GM23338 (cell line): ENCODE measurements at regions not wholly inside any gene's neighbourhood (a gene's known extent, or its start where the extent isn't known, plus 50 kb on each side); places are given as distances from the start of the nearest gene placed in this dataset.

Experiments used
- ATAC-seq: fragments of 200-7000 bp; cut with Tn5 transposase; 3 replicates; pipeline ENCODE4 v1.9.1; 2020
- DNase-seq: peaks from one replicate; pipeline ENCODE4 v3.0.0-alpha.2; 2015; ENCODE audit warnings: low spot score
- H2AFZ ChIP-seq: fragments of 200-600 bp; sonication (generic); 2 replicates; pipeline ENCODE4 v1.8.0; 2016; ENCODE audit warnings: antibody characterized with exemption, mild to moderate bottlenecking, moderate library complexity
- H3F3A ChIP-seq: fragments of 200-600 bp; sonication (generic); replicated peaks from 2 replicates; pipeline ENCODE4 v1.8.0; 2017; ENCODE audit warnings: antibody characterized with exemption, mixed run types, low read depth
- H3K27ac ChIP-seq: fragments of 200-600 bp; sonication (generic); 2 replicates; pipeline ENCODE4 v1.6.1; 2016; ENCODE audit warnings: low read depth
- H3K27me3 ChIP-seq: fragments of 200-600 bp; sonication (generic); 2 replicates; pipeline ENCODE4 v1.8.0; 2016; ENCODE audit warnings: mild to moderate bottlenecking, mixed run types, moderate library complexity; ENCODE audit not compliant: insufficient read depth
- H3K36me3 ChIP-seq: fragments of 200-600 bp; sonication (generic); 2 replicates; pipeline ENCODE4 v1.8.0; 2016; ENCODE audit warnings: mild to moderate bottlenecking; ENCODE audit not compliant: insufficient read depth
- H3K4me1 ChIP-seq: fragments of 200-600 bp; sonication (generic); 2 replicates; pipeline ENCODE4 v1.8.0; 2016; ENCODE audit warnings: mild to moderate bottlenecking, moderate library complexity; ENCODE audit not compliant: insufficient read depth
- H3K4me2 ChIP-seq: fragments of 200-600 bp; sonication (generic); 2 replicates; pipeline ENCODE4 v1.7.1; 2017; ENCODE audit warnings: mixed run types
- H3K4me3 ChIP-seq: fragments of 200-600 bp; sonication (generic); 2 replicates; pipeline ENCODE4 v1.6.1; 2016; ENCODE audit warnings: mixed run types
- H3K79me2 ChIP-seq: fragments of 200-600 bp; sonication (generic); replicated peaks from 2 replicates; pipeline ENCODE4 v1.8.0; 2017; ENCODE audit warnings: mild to moderate bottlenecking; ENCODE audit not compliant: insufficient read depth
- H3K9me2 ChIP-seq: fragments of 200-600 bp; sonication (generic); 2 replicates; pipeline ENCODE4 v1.8.0; 2017; ENCODE audit not compliant: insufficient read depth
- H4K20me1 ChIP-seq: fragments of 200-600 bp; sonication (generic); replicated peaks from 2 replicates; pipeline ENCODE4 v1.8.0; 2017; ENCODE audit warnings: mild to moderate bottlenecking; ENCODE audit not compliant: insufficient read depth
- H3K27ac Mint-ChIP-seq: 2 replicates; pipeline ENCODE4 v1.8.0; 2020; ENCODE audit warnings: inconsistent platforms, mild to moderate bottlenecking, moderate library complexity, mixed read lengths
- H3K27me3 Mint-ChIP-seq: 3 replicates; pipeline ENCODE4 v1.8.0; 2022; ENCODE audit warnings: low read depth, mild to moderate bottlenecking, moderate library complexity, mixed read lengths, inconsistent platforms; ENCODE audit not compliant: insufficient read depth, poor library complexity
- H3K36me3 Mint-ChIP-seq: 3 replicates; pipeline ENCODE4 v1.8.0; 2021; ENCODE audit warnings: low read depth, mild to moderate bottlenecking, inconsistent platforms, moderate library complexity, mixed read lengths
- H3K4me1 Mint-ChIP-seq: 3 replicates; pipeline ENCODE4 v1.8.0; 2020; ENCODE audit warnings: mild to moderate bottlenecking, inconsistent platforms, mixed read lengths
- H3K4me3 Mint-ChIP-seq: 3 replicates; pipeline ENCODE4 v1.8.0; 2021; ENCODE audit warnings: moderate library complexity, mild to moderate bottlenecking, inconsistent platforms, mixed read lengths
- H3K9me3 Mint-ChIP-seq: 3 replicates; pipeline ENCODE4 v1.8.0; 2020; ENCODE audit warnings: moderate library complexity, mild to moderate bottlenecking, inconsistent platforms, mixed read lengths
- CTCF ChIP-seq, 2 experiments: fragments of 200-600 bp in 1 of 2; sonication (generic) in 1 of 2; conservative IDR thresholded peaks; 2 replicates each; pipeline versions ENCODE4 v1.5.1 to v1.6.1; 2016 to 2017; ENCODE audit warnings: antibody characterized with exemption in 2 of 2, low read depth in 2 of 2, mild to moderate bottlenecking in 2 of 2, moderate library complexity in 1 of 2
- STAT1 ChIP-seq: IDR thresholded peaks from one replicate; pipeline ENCODE4 v1.6.1; 2016; ENCODE audit warnings: antibody characterized with exemption; ENCODE audit not compliant: unreplicated experiment
- TF ChIP-seq, protein P1 (sequence below): fragments of 250-450 bp; sonication (Bioruptor Pico); IDR thresholded peaks from 2 replicates; pipeline ENCODE4 v1.5.0; 2020; ENCODE audit warnings: mild to moderate bottlenecking, moderate library complexity

GRCh38 chrX:66915893-66916292 lies 277.0 kb upstream of the EDA2R start:
- Histone ChIP-seq H3K79me2 (no peaks in the 10 kb centered on the region), H2AFZ (no peak overlapping the region), H3F3A (no peaks in the 10 kb centered on the region), H4K20me1 (no peaks in the 10 kb centered on the region), H3K4me3 (no peak overlapping the region), H3K27ac (no peak overlapping the region), H3K4me1 (no peaks in the 10 kb centered on the region), H3K36me3 (no peaks in the 10 kb centered on the region), H3K4me2 (no peak overlapping the region), H3K27me3 (no peaks in the 10 kb centered on the region), H3K9me2 (no peaks in the 10 kb centered on the region)
- TF ChIP-seq, protein P1, sequence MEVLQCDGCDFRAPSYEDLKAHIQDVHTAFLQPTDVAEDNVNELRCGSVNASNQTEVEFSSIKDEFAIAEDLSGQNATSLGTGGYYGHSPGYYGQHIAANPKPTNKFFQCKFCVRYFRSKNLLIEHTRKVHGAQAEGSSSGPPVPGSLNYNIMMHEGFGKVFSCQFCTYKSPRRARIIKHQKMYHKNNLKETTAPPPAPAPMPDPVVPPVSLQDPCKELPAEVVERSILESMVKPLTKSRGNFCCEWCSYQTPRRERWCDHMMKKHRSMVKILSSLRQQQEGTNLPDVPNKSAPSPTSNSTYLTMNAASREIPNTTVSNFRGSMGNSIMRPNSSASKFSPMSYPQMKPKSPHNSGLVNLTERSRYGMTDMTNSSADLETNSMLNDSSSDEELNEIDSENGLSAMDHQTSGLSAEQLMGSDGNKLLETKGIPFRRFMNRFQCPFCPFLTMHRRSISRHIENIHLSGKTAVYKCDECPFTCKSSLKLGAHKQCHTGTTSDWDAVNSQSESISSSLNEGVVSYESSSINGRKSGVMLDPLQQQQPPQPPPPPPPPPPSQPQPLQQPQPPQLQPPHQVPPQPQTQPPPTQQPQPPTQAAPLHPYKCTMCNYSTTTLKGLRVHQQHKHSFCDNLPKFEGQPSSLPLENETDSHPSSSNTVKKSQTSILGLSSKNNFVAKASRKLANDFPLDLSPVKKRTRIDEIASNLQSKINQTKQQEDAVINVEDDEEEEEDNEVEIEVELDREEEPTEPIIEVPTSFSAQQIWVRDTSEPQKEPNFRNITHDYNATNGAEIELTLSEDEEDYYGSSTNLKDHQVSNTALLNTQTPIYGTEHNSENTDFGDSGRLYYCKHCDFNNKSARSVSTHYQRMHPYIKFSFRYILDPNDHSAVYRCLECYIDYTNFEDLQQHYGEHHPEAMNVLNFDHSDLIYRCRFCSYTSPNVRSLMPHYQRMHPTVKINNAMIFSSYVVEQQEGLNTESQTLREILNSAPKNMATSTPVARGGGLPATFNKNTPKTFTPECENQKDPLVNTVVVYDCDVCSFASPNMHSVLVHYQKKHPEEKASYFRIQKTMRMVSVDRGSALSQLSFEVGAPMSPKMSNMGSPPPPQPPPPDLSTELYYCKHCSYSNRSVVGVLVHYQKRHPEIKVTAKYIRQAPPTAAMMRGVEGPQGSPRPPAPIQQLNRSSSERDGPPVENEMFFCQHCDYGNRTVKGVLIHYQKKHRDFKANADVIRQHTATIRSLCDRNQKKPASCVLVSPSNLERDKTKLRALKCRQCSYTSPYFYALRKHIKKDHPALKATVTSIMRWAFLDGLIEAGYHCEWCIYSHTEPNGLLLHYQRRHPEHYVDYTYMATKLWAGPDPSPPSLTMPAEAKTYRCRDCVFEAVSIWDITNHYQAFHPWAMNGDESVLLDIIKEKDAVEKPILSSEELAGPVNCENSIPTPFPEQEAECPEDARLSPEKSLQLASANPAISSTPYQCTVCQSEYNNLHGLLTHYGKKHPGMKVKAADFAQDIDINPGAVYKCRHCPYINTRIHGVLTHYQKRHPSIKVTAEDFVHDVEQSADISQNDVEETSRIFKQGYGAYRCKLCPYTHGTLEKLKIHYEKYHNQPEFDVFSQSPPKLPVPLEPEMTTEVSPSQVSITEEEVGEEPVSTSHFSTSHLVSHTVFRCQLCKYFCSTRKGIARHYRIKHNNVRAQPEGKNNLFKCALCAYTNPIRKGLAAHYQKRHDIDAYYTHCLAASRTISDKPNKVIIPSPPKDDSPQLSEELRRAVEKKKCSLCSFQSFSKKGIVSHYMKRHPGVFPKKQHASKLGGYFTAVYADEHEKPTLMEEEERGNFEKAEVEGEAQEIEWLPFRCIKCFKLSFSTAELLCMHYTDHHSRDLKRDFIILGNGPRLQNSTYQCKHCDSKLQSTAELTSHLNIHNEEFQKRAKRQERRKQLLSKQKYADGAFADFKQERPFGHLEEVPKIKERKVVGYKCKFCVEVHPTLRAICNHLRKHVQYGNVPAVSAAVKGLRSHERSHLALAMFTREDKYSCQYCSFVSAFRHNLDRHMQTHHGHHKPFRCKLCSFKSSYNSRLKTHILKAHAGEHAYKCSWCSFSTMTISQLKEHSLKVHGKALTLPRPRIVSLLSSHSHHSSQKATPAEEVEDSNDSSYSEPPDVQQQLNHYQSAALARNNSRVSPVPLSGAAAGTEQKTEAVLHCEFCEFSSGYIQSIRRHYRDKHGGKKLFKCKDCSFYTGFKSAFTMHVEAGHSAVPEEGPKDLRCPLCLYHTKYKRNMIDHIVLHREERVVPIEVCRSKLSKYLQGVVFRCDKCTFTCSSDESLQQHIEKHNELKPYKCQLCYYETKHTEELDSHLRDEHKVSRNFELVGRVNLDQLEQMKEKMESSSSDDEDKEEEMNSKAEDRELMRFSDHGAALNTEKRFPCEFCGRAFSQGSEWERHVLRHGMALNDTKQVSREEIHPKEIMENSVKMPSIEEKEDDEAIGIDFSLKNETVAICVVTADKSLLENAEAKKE (CRISPR knock-in tag): no peak
- TF ChIP-seq CTCF (conservative IDR thresholded peaks at IDR 0.05; ENCODE audit: low read depth in 2 of 2): 0 out of 4 replicates have a peak, but pooled peaks of 1 of the 2 experiments have one; percentile 6
- H3K9me3 Mint-ChIP-seq: no peaks in the 10 kb centered on the region
- no peak for ATAC-seq
- no peaks in the 10 kb centered on the region for H3K36me3 Mint-ChIP-seq
- no peaks in the 10 kb centered on the region for H3K4me1 Mint-ChIP-seq
- DNase-seq: peak; percentile 12
- no peaks in the 10 kb centered on the region for H3K27me3 Mint-ChIP-seq
- H3K27ac Mint-ChIP-seq: no peak overlapping the region
- H3K4me3 Mint-ChIP-seq: no peak overlapping the region

DNA sequence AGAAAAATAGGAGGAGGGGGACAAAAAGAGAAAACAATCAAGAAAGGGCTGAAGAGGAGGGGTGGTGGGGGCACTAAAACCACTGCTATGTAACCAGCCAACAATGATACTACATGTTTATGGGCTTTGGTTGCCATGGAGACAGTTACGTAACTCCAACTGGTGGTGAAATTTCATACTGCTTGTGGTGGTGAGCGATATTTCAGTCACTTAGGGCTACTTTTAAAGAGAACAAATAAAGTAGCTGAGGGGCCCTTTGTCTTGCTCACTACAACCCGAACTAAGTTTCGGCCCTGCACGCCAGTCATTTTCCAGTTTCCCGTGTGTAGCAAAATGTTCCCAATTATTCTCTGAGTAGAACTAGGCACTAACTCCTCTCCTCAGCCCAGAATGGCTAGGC lies 275.2 kb upstream of the EDA2R start:
- Mint-ChIP-seq H3K36me3 (no peaks in the 10 kb centered on the region), H3K27me3 (no peaks in the 10 kb centered on the region), H3K9me3 (no peaks in the 10 kb centered on the region), H3K4me1 (no peaks in the 10 kb centered on the region), H3K4me3 (no peak overlapping the region), H3K27ac (no peak overlapping the region)
- Histone ChIP-seq H3K4me2 (no peak overlapping the region), H3K36me3 (no peaks in the 10 kb centered on the region), H3K4me1 (no peaks in the 10 kb centered on the region), H3K27me3 (no peaks in the 10 kb centered on the region), H3K27ac (no peak overlapping the region), H3K79me2 (no peaks in the 10 kb centered on the region), H3K9me2 (no peaks in the 10 kb centered on the region), H3F3A (no peaks in the 10 kb centered on the region), H4K20me1 (no peaks in the 10 kb centered on the region), H2AFZ (no peak overlapping the region), H3K4me3 (no peak overlapping the region)
- ATAC-seq: no peak; the same call in 2 of the 3 replicates
- DNase-seq: peak; percentile 57
- TF ChIP-seq STAT1: no peak
- TF ChIP-seq, protein P1 (CRISPR knock-in tag): no peak
